H9 (cell line): ENCODE measurements at regions not wholly inside any gene's neighbourhood (a gene's known extent, or its start where the extent isn't known, plus 50 kb on each side); places are given as distances from the start of the nearest gene placed in this dataset.

Experiments used
- DNase-seq: peaks from one replicate; pipeline ENCODE4 v3.0.0-alpha.2; 2017
- H2AFZ ChIP-seq: one replicate; pipeline ENCODE4 v1.6.1; 2013; ENCODE audit warnings: mild to moderate bottlenecking, low read length, control low read depth, moderate library complexity
- H2AK5ac ChIP-seq: 2 replicates; pipeline ENCODE4 v1.6.1; 2013; ENCODE audit warnings: low read length, control low read depth, mixed read lengths; ENCODE audit not compliant: insufficient read length
- H2BK120ac ChIP-seq: one replicate; pipeline ENCODE4 v1.6.1; 2013; ENCODE audit warnings: low read depth, mild to moderate bottlenecking, low read length, control low read depth, inconsistent platforms; ENCODE audit not compliant: poor library complexity, severe bottlenecking
- H2BK12ac ChIP-seq: 2 replicates; pipeline ENCODE4 v1.6.1; 2013; ENCODE audit warnings: low read length, control low read depth, mixed read lengths, low read depth; ENCODE audit not compliant: insufficient read length
- H2BK15ac ChIP-seq: 2 replicates; pipeline ENCODE4 v1.6.1; 2013; ENCODE audit warnings: low read depth, low read length, control low read depth
- H2BK20ac ChIP-seq: one replicate; pipeline ENCODE4 v1.6.1; 2013; ENCODE audit warnings: low read depth, mild to moderate bottlenecking, low read length, control low read depth, inconsistent platforms; ENCODE audit not compliant: poor library complexity, severe bottlenecking
- H2BK5ac ChIP-seq: 2 replicates; pipeline ENCODE4 v1.6.1; 2013; ENCODE audit warnings: low read length, control low read depth, mixed read lengths; ENCODE audit not compliant: insufficient read length
- H3K14ac ChIP-seq: 2 replicates; pipeline ENCODE4 v1.6.1; 2013; ENCODE audit warnings: low read length, control low read depth; ENCODE audit not compliant: insufficient read depth
- H3K18ac ChIP-seq: 2 replicates; pipeline ENCODE4 v1.6.1; 2013; ENCODE audit warnings: low read depth, mild to moderate bottlenecking, mixed read lengths, low read length, control low read depth; ENCODE audit not compliant: insufficient read length
- H3K23ac ChIP-seq: 2 replicates; pipeline ENCODE4 v1.6.1; 2013; ENCODE audit warnings: low read length, control low read depth, mixed read lengths, low read depth; ENCODE audit not compliant: insufficient read length
- H3K23me2 ChIP-seq: 2 replicates; pipeline ENCODE4 v1.6.1; 2013; ENCODE audit warnings: low read depth, mild to moderate bottlenecking, mixed read lengths, low read length, control low read depth; ENCODE audit not compliant: insufficient read length, poor library complexity, severe bottlenecking
- H3K27ac ChIP-seq: 2 replicates; pipeline ENCODE4 v1.5.1; 2013; ENCODE audit warnings: low read length, control low read depth, mixed read lengths, low read depth; ENCODE audit not compliant: insufficient read length
- H3K27me3 ChIP-seq: 2 replicates; pipeline ENCODE4 v1.6.1; 2013; ENCODE audit warnings: low read length, control low read depth, inconsistent platforms; ENCODE audit not compliant: insufficient read depth
- H3K4ac ChIP-seq: 2 replicates; pipeline ENCODE4 v1.6.1; 2013; ENCODE audit warnings: low read depth, mild to moderate bottlenecking, control low read depth, inconsistent platforms, low read length, moderate library complexity
- H3K4me1 ChIP-seq: 2 replicates; pipeline ENCODE4 v1.6.1; 2013; ENCODE audit warnings: low read length, control low read depth, inconsistent platforms; ENCODE audit not compliant: insufficient read depth
- H3K4me2 ChIP-seq: 2 replicates; pipeline ENCODE4 v1.6.1; 2013; ENCODE audit warnings: low read length, control low read depth, mixed read lengths; ENCODE audit not compliant: insufficient read length, insufficient read depth
- H3K56ac ChIP-seq: 2 replicates; pipeline ENCODE4 v1.6.1; 2013; ENCODE audit warnings: low read depth, mild to moderate bottlenecking, mixed read lengths, low read length, control low read depth; ENCODE audit not compliant: insufficient read length
- H3K79me1 ChIP-seq: 2 replicates; pipeline ENCODE4 v1.6.1; 2013; ENCODE audit warnings: low read depth, mild to moderate bottlenecking, moderate library complexity, low read length, control low read depth, inconsistent platforms; ENCODE audit not compliant: insufficient read depth, poor library complexity, severe bottlenecking
- H3K79me2 ChIP-seq: 2 replicates; pipeline ENCODE4 v1.6.1; 2013; ENCODE audit warnings: low read length, control low read depth, inconsistent platforms; ENCODE audit not compliant: insufficient read depth
- H3K9ac ChIP-seq: 2 replicates; pipeline ENCODE4 v1.6.1; 2013; ENCODE audit warnings: low read length, control low read depth, mixed read lengths; ENCODE audit not compliant: insufficient read length; ENCODE audit errors: extremely low read depth
- H3K9me3 ChIP-seq: one replicate; pipeline ENCODE4 v1.6.1; 2013; ENCODE audit warnings: low read depth, low read length, inconsistent platforms; ENCODE audit not compliant: control insufficient read depth
- H3T11ph ChIP-seq: one replicate; pipeline ENCODE4 v1.6.1; 2013; ENCODE audit warnings: mild to moderate bottlenecking, low read length, control low read depth, inconsistent platforms
- H4K20me1 ChIP-seq: one replicate; pipeline ENCODE4 v1.6.1; 2013; ENCODE audit not compliant: control insufficient read depth, insufficient read length, insufficient read depth
- H4K5ac ChIP-seq: 2 replicates; pipeline ENCODE4 v1.6.1; 2013; ENCODE audit warnings: low read depth, mild to moderate bottlenecking, mixed read lengths, low read length, control low read depth; ENCODE audit not compliant: insufficient read length
- H4K8ac ChIP-seq: replicated peaks from 2 replicates; pipeline ENCODE4 v1.6.1; 2013; ENCODE audit warnings: low read length, control low read depth, mixed read lengths, low read depth; ENCODE audit not compliant: insufficient read length
- H4K91ac ChIP-seq: 2 replicates; pipeline ENCODE4 v1.6.1; 2013; ENCODE audit warnings: low read depth, mild to moderate bottlenecking, moderate library complexity, mixed read lengths, low read length, control low read depth; ENCODE audit not compliant: insufficient read length
- H3K27ac Mint-ChIP-seq, 3 experiments: 2 replicates in 2 of 3; 3 replicates in 1 of 3; pipeline ENCODE4 v1.8.0; 2020 to 2021; ENCODE audit warnings: mixed read lengths in 3 of 3, mild to moderate bottlenecking in 1 of 3, moderate library complexity in 1 of 3
- H3K27me3 Mint-ChIP-seq: 2 replicates; pipeline ENCODE4 v1.8.0; 2021; ENCODE audit warnings: low read depth, mild to moderate bottlenecking, moderate library complexity, mixed read lengths
- H3K36me3 Mint-ChIP-seq, 3 experiments: 2 replicates in 2 of 3; 3 replicates in 1 of 3; pipeline ENCODE4 v1.8.0; 2020 to 2021; ENCODE audit warnings: low read depth in 3 of 3, mixed read lengths in 3 of 3; ENCODE audit not compliant: insufficient read depth in 1 of 3
- H3K4me1 Mint-ChIP-seq, 2 experiments: 2 replicates each; pipeline ENCODE4 v1.8.0; 2020; ENCODE audit warnings: mixed read lengths in 2 of 2
- H3K4me3 Mint-ChIP-seq, 2 experiments: 2 replicates in 1 of 2; 3 replicates in 1 of 2; pipeline ENCODE4 v1.8.0; 2020 to 2021; ENCODE audit warnings: mild to moderate bottlenecking in 2 of 2, mixed read lengths in 2 of 2, moderate library complexity in 1 of 2
- H3K9me3 Mint-ChIP-seq, 2 experiments: 2 replicates in 1 of 2; 3 replicates in 1 of 2; pipeline ENCODE4 v1.8.0; 2020; ENCODE audit warnings: mild to moderate bottlenecking in 2 of 2, mixed read lengths in 2 of 2, moderate library complexity in 1 of 2
- CTCF ChIP-seq: fragments of 200-600 bp; sonication (generic); conservative IDR thresholded peaks from 3 replicates; pipeline ENCODE4 v1.8.0; 2021; ENCODE audit warnings: antibody characterized with exemption, mild to moderate bottlenecking
- WGBS: extraction: QIAGEN DNeasy Blood & Tissue Kit; methylation state at CpG from one replicate; pipeline ENCODE4 v1.1.7; 2013; ENCODE audit warnings: missing lambda C conversion rate, low lambda C conversion rate, mixed read lengths; ENCODE audit not compliant: insufficient read length; ENCODE audit errors: extremely low coverage; 5-methylcytosine and 5-hydroxymethylcytosine counted together

GRCh38 chr16:76201385-76201784 is 75.8 kb upstream of the CNTNAP4 start:
- H3K4me3 Mint-ChIP-seq = no peak overlapping the region
- WGBS = no CpG with 5 or more reads among the region's 2 CpGs
- H3K27me3 ChIP-seq = no peaks in the 10 kb centered on the region

More at GRCh38 chr16:76201385-76201784, 75.8 kb upstream of the CNTNAP4 start:
- no peak overlapping the region for H2AK5ac ChIP-seq
- no peak overlapping the region for H2BK20ac ChIP-seq
- no peak overlapping the region for H3K4me2 ChIP-seq
- no peak overlapping the region for H2BK12ac ChIP-seq
- H4K91ac ChIP-seq = no peak overlapping the region
- H3K9me3 Mint-ChIP-seq = peaks cover 4 to 15% of the 10 kb centered on the region in 2 experiments; a peak in 4 of 5 replicates
- no peak overlapping the region for H2BK15ac ChIP-seq
- no peaks in the 10 kb centered on the region for H3K23me2 ChIP-seq
- H3K56ac ChIP-seq = no peak overlapping the region
- H2AFZ ChIP-seq = no peak overlapping the region
- H3K36me3 Mint-ChIP-seq = peaks cover 0 to 13% (median 3%) of the 10 kb centered on the region in 3 experiments; a peak in 4 of 7 replicates
- no peak overlapping the region for H2BK5ac ChIP-seq
- H3K79me2 ChIP-seq = no peaks in the 10 kb centered on the region
- H3K23ac ChIP-seq = no peak overlapping the region
- H3K9me3 ChIP-seq = no peaks in the 10 kb centered on the region
- no peak overlapping the region for H3K9ac ChIP-seq
- H4K20me1 ChIP-seq = no peaks in the 10 kb centered on the region
- no peaks in the 10 kb centered on the region for H3K79me1 ChIP-seq
- no peak overlapping the region for H3T11ph ChIP-seq
- H3K4me1 Mint-ChIP-seq = peaks cover 23 to 32% of the 10 kb centered on the region in 2 experiments
- H4K5ac ChIP-seq = no peak overlapping the region
- H3K18ac ChIP-seq = no peak overlapping the region
- H3K27ac Mint-ChIP-seq = no peak overlapping the region; a peak in 1 of 7 replicates
- no peak overlapping the region for H2BK120ac ChIP-seq
- no peak for TF ChIP-seq CTCF
- no peak overlapping the region for H3K27ac ChIP-seq
- H3K4me1 ChIP-seq = no peaks in the 10 kb centered on the region
- no peak for DNase-seq
- no peaks in the 10 kb centered on the region; the same call in none of the 2 replicates for H3K27me3 Mint-ChIP-seq
- H3K4ac ChIP-seq = no peak overlapping the region
- H3K14ac ChIP-seq = no peak overlapping the region
- no peak overlapping the region for H4K8ac ChIP-seq
